GM12891 (cell line): ENCODE measurements at regions not wholly inside any gene's neighbourhood (a gene's known extent, or its start where the extent isn't known, plus 50 kb on each side); places are given as distances from the start of the nearest gene placed in this dataset.

ENCODE experiments used
- PAX5 ChIP-seq: IDR thresholded peaks from 2 replicates; pipeline ENCODE4 v1.6.1; 2011; ENCODE audit warnings: low read length, moderate library complexity, mild to moderate bottlenecking; ENCODE audit not compliant: insufficient read depth, severe bottlenecking
- POLR2A ChIP-seq: IDR thresholded peaks from 2 replicates; pipeline ENCODE4 v1.6.1; 2011; ENCODE audit warnings: low read depth, low read length, control low read depth
- POLR2AphosphoS5 ChIP-seq: IDR thresholded peaks from 2 replicates; pipeline ENCODE4 v1.6.1; 2011; ENCODE audit warnings: low read depth, low read length, control low read depth
- SPI1 ChIP-seq: IDR thresholded peaks from 2 replicates; pipeline ENCODE4 v1.6.1; 2011; ENCODE audit warnings: low read depth, low read length, control low read depth
- TAF1 ChIP-seq: IDR thresholded peaks from 2 replicates; pipeline ENCODE4 v1.6.1; 2011; ENCODE audit warnings: low read depth, low read length, control low read depth

DNA sequence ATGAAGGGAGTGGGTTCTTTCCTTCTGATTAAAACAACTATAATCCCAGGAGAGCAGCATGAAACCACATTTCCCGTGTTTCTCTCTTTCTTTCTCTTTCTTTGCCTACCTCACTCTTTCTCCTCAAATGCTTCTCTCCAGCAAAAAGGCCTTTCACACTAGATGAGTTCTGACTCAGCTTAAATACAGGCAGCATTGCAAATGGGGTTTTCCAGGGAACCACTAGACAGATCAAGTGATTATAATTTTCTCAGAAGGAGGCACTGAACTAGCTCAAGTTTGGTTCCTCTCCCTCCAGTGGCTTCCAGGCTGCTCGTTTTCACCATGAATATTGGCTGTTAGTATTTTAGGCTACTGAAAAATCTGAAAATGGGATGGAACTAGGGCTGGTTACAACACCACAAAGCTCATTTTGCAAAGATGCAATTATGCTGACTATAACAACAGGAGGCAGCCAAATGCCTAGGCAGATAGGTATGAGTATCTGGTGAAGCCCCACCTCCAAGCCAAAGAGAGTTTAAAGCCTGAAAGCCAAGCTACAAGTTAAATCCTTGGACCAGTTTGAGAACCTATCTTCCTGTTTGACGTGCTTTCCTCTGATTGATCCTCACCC, 260.0 kb downstream of the MMUT start:
- TF ChIP-seq POLR2A (no peak), POLR2AphosphoS5 (no peak), TAF1 (no peak), SPI1 (no peak), PAX5 (no peak)
